ENCODE measurements at regions not wholly inside any gene's neighbourhood (a gene's known extent, or its start where the extent isn't known, plus 50 kb on each side); places are given as distances from the start of the nearest gene placed in this dataset.

- POLR2A ChIA-PET (ENCODE audit: low non-redundant PET) = no interaction called here
- CTCF ChIA-PET = interaction anchor here (0.6 kb wide), 1 partner anchor 472 kb away, joined by 3 read pairs; no protein-coding TSS in a partner anchor
- no peak for TF ChIP-seq CTCF (conservative IDR thresholded peaks at IDR 0.05; ENCODE audit: low read depth)
These were observed 208.2 kb upstream of the PDGFD start for GRCh38 chr11:104372111-104372510.

GRCh38 chr11:104370478-104370877 is 206.5 kb upstream of the PDGFD start:
- no peak for DNase-seq (ENCODE audit: low spot score)
- H3K27ac ChIP-seq = no peak overlapping the region
- ChIA-PET CTCF (no interaction called here), POLR2A (ENCODE audit: low non-redundant PET) (no interaction called here)
- no peak for TF ChIP-seq CTCF (conservative IDR thresholded peaks at IDR 0.05; ENCODE audit: low read depth)

More at GRCh38 chr11:104372111-104372510, 208.2 kb upstream of the PDGFD start:
- no peak for DNase-seq (ENCODE audit: low spot score)
- no peak overlapping the region for H3K27ac ChIP-seq

GRCh38 chr11:104369761-104370160 is 205.8 kb upstream of the PDGFD start:
- DNase-seq (ENCODE audit: low spot score) = no peak

GRCh38 chr11:104366321-104366734 is 202.4 kb upstream of the PDGFD start:
- DNase-seq (ENCODE audit: low spot score) = no peak
- CTCF ChIA-PET = no interaction called here
- no peak for TF ChIP-seq CTCF (conservative IDR thresholded peaks at IDR 0.05; ENCODE audit: low read depth)
- POLR2A ChIA-PET (ENCODE audit: low non-redundant PET) = no interaction called here
- H3K27ac ChIP-seq = no peak overlapping the region

More at GRCh38 chr11:104369761-104370160, 205.8 kb upstream of the PDGFD start:
- H3K27ac ChIP-seq = no peak overlapping the region
- no peak for TF ChIP-seq CTCF (conservative IDR thresholded peaks at IDR 0.05; ENCODE audit: low read depth)
- ChIA-PET CTCF (no interaction called here), POLR2A (ENCODE audit: low non-redundant PET) (no interaction called here)

- no peak for DNase-seq (ENCODE audit: low spot score)
- no peak overlapping the region for H3K27ac ChIP-seq
- ChIA-PET POLR2A (ENCODE audit: low non-redundant PET) (no interaction called here), CTCF (no interaction called here)
- no peak for TF ChIP-seq CTCF (conservative IDR thresholded peaks at IDR 0.05; ENCODE audit: low read depth)
These were observed 201.7 kb upstream of the PDGFD start for GRCh38 chr11:104365676-104366075.

- ChIA-PET POLR2A (ENCODE audit: low non-redundant PET) (no interaction called here), CTCF (interaction anchor here (0.6 kb wide), 1 partner anchor 11 kb away, joined by 3 read pairs; no protein-coding TSS in a partner anchor)
- DNase-seq (ENCODE audit: low spot score) = no peak
- no peak for TF ChIP-seq CTCF (conservative IDR thresholded peaks at IDR 0.05; ENCODE audit: low read depth)
- no peak overlapping the region for H3K27ac ChIP-seq
These were observed 198.0 kb upstream of the PDGFD start for GRCh38 chr11:104361975-104362374.

GRCh38 chr11:104352036-104352435 is 188.1 kb upstream of the PDGFD start:
- CTCF ChIA-PET = no interaction called here
- TF ChIP-seq CTCF (conservative IDR thresholded peaks at IDR 0.05; ENCODE audit: low read depth) = no peak
- no peak for DNase-seq (ENCODE audit: low spot score)
- no peak overlapping the region for H3K27ac ChIP-seq
- POLR2A ChIA-PET (ENCODE audit: low non-redundant PET) = no interaction called here
